SK-N-SH (cell line): ENCODE measurements at regions not wholly inside any gene's neighbourhood (a gene's known extent, or its start where the extent isn't known, plus 50 kb on each side); places are given as distances from the start of the nearest gene placed in this dataset.

Source experiments
- CTCF ChIP-seq: fragments of 200-600 bp; sonication (generic); IDR thresholded peaks from 2 replicates; pipeline ENCODE4 v1.6.1; 2017; ENCODE audit warnings: antibody characterized with exemption, mild to moderate bottlenecking, moderate library complexity
- ELF1 ChIP-seq: IDR thresholded peaks from 2 replicates; pipeline ENCODE4 v1.4.0; 2012
- EP300 ChIP-seq, 2 experiments: IDR thresholded peaks; 2 replicates each; pipeline versions ENCODE4 v1.4.0 to v1.6.1; 2012; ENCODE audit warnings: borderline replicate concordance in 1 of 2, low read depth in 1 of 2, low read length in 1 of 2
- EZH2phosphoT487 ChIP-seq: fragments of 200-600 bp; sonication (generic); IDR thresholded peaks from 2 replicates; pipeline ENCODE4 v1.6.1; 2017; ENCODE audit warnings: low read depth, mixed run types, mild to moderate bottlenecking, antibody characterized with exemption, moderate library complexity, borderline replicate concordance
- GABPA ChIP-seq: IDR thresholded peaks from 2 replicates; pipeline ENCODE4 v1.4.0; 2012; ENCODE audit warnings: low read depth, mild to moderate bottlenecking
- JUND ChIP-seq: IDR thresholded peaks from 2 replicates; pipeline ENCODE4 v1.4.0; 2012
- MAX ChIP-seq: IDR thresholded peaks from 2 replicates; pipeline ENCODE4 v1.4.0; 2012; ENCODE audit warnings: low read depth
- MEF2A ChIP-seq: IDR thresholded peaks from 2 replicates; pipeline ENCODE4 v1.4.0; 2012; ENCODE audit warnings: low read depth, borderline replicate concordance
- PBX3 ChIP-seq: IDR thresholded peaks from 2 replicates; pipeline ENCODE4; 2012
- POLR2AphosphoS5 ChIP-seq: IDR thresholded peaks from 2 replicates; pipeline ENCODE4 v1.6.1; 2012; ENCODE audit warnings: low read depth, low read length
- RCOR1 ChIP-seq: fragments of 150-350 bp; IDR thresholded peaks from 2 replicates; pipeline ENCODE4 v1.6.1; 2017; ENCODE audit warnings: antibody characterized with exemption, low read length
- SMC3 ChIP-seq: IDR thresholded peaks from 2 replicates; pipeline ENCODE4 v1.6.1; 2012; ENCODE audit warnings: low read depth, low read length, improper control_type of control experiment
- ZBTB33 ChIP-seq: IDR thresholded peaks from 2 replicates; pipeline ENCODE4 v1.4.0; 2012; ENCODE audit warnings: low read depth, borderline replicate concordance

GRCh38 chr11:15819679-15820286 lies 536.6 kb downstream of the SOX6 start:
- no peak for TF ChIP-seq GABPA
- peak; percentile 46 for TF ChIP-seq CTCF
- TF ChIP-seq SMC3 = peak; percentile 36; the same call in 1 of the 2 replicates
- no peak for TF ChIP-seq ZBTB33
- TF ChIP-seq EZH2phosphoT487 = no peak
- TF ChIP-seq EP300 (IDR thresholded peaks at IDR 0.05; ENCODE audit: borderline replicate concordance in 1 of 2, low read depth in 1 of 2, low read length in 1 of 2) = no peak
- TF ChIP-seq MEF2A = no peak
- TF ChIP-seq POLR2AphosphoS5 = no peak
- no peak for TF ChIP-seq RCOR1
- TF ChIP-seq ELF1 = no peak
- no peak for TF ChIP-seq JUND
- no peak for TF ChIP-seq PBX3
- TF ChIP-seq MAX = no peak
